ENCODE measurements at regions not wholly inside any gene's neighbourhood (a gene's known extent, or its start where the extent isn't known, plus 50 kb on each side); places are given as distances from the start of the nearest gene placed in this dataset.

GRCh38 chr6:27183060-27183832, 64.3 kb upstream of the PRSS16 start:
- TF ChIP-seq POLR2AphosphoS5 (IDR thresholded peaks at IDR 0.05; ENCODE audit: low read depth, low read length) (no peak), REST (IDR thresholded peaks at IDR 0.05; ENCODE audit: insufficient read depth in 1 of 2, low read depth in 2 of 2, low read length in 2 of 2) (no peak), TAF1 (IDR thresholded peaks at IDR 0.05; ENCODE audit: borderline replicate concordance, insufficient read depth, low read length) (no peak), SIN3A (IDR thresholded peaks at IDR 0.05; ENCODE audit: borderline replicate concordance, insufficient read depth, low read length) (no peak)
